Activated B cell treated with CpG ODN at 0.5 μM for 24 hours (primary cell): ENCODE measurements at regions not wholly inside any gene's neighbourhood (a gene's known extent, or its start where the extent isn't known, plus 50 kb on each side); places are given as distances from the start of the nearest gene placed in this dataset.

Source experiments
- ATAC-seq: fragments of 200-7000 bp; cut with Tn5 transposase; one replicate; pipeline ENCODE4 v1.10.0; 2021; ENCODE audit warnings: low read depth, mild to moderate bottlenecking, moderate library complexity
- CTCF ChIA-PET: fragments of 350-600 bp; sonication (Branson Sonifier 250); formaldehyde crosslinking; loops from one replicate; lab custom pipeline; 2021; ENCODE audit warnings: antibody characterized with exemption; lab: Charles Lee
- POLR2A ChIA-PET: fragments of 350-600 bp; sonication (Branson Sonifier 250); formaldehyde crosslinking; loops from one replicate; lab custom pipeline; 2021; ENCODE audit warnings: antibody characterized with exemption; lab: Charles Lee
- DNase-seq: peaks from one replicate; pipeline ENCODE4 v3.0.0; 2022
- H3K27ac Mint-ChIP-seq: one replicate; pipeline ENCODE4 v1.8.0; 2020; ENCODE audit warnings: mixed read lengths
- H3K27me3 Mint-ChIP-seq: one replicate; pipeline ENCODE4 v1.8.0; 2021; ENCODE audit warnings: mixed read lengths
- H3K36me3 Mint-ChIP-seq: one replicate; pipeline ENCODE4 v1.8.0; 2021; ENCODE audit warnings: low read depth, mixed read lengths
- H3K4me1 Mint-ChIP-seq: one replicate; pipeline ENCODE4 v1.8.0; 2021; ENCODE audit warnings: mixed read lengths
- H3K4me3 Mint-ChIP-seq: one replicate; pipeline ENCODE4 v1.8.0; 2020; ENCODE audit warnings: mild to moderate bottlenecking, mixed read lengths
- H3K9me3 Mint-ChIP-seq: one replicate; pipeline ENCODE4 v1.8.0; 2020; ENCODE audit warnings: mixed read lengths
- CTCF ChIP-seq: fragments of 200-600 bp; IDR thresholded peaks from one replicate; pipeline ENCODE4 v1.8.0; 2022; ENCODE audit warnings: antibody characterized with exemption, mild to moderate bottlenecking
- intact Hi-C: fragments of 100-400 bp; cut with micrococcal nuclease; formaldehyde crosslinking; loops from one replicate; pipeline ENCODE4 v1.15.1; 2024

DNA sequence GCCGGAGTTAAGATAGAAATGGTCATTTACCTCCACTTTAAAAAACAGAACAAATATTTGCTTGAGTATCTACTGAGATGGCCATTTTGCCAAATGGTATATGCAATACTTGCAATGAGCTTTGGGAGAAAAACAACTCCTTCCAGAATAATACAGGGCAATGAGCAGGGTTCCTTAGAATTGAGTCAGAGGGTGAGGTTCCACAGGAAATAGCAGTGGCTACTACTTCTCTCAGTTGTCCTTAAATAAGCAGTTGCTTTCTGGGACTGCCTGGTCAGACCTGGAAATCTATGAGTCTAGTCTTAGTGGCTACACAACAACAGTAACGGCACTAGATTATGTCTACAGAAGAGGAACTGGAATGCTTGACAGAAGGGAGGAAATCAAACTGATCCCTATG is 80.9 kb upstream of the CCDC85A start:
- Mint-ChIP-seq H3K27me3 (no peaks in the 10 kb centered on the region), H3K27ac (no peak overlapping the region), H3K4me3 (no peak overlapping the region), H3K9me3 (no peaks in the 10 kb centered on the region), H3K4me1 (no peaks in the 10 kb centered on the region), H3K36me3 (no peaks in the 10 kb centered on the region)
- ATAC-seq = no peak
- ChIA-PET CTCF (no interaction called here), POLR2A (no interaction called here)
- intact Hi-C loops = no loop called here
- no peak for TF ChIP-seq CTCF
- DNase-seq = no peak

- POLR2A ChIA-PET = no interaction called here
- H3K4me3 Mint-ChIP-seq = no peak overlapping the region
- H3K9me3 Mint-ChIP-seq = no peaks in the 10 kb centered on the region
- no peak overlapping the region for H3K27ac Mint-ChIP-seq
- intact Hi-C loops = no loop called here
- H3K27me3 Mint-ChIP-seq = no peaks in the 10 kb centered on the region
- no peaks in the 10 kb centered on the region for H3K4me1 Mint-ChIP-seq
- CTCF ChIA-PET = no interaction called here
- no peak for ATAC-seq
- no peak for TF ChIP-seq CTCF
- no peak for DNase-seq
- H3K36me3 Mint-ChIP-seq = no peaks in the 10 kb centered on the region
Measured at GRCh38 chr2:56104962-56105361, 78.8 kb upstream of the CCDC85A start.

DNA sequence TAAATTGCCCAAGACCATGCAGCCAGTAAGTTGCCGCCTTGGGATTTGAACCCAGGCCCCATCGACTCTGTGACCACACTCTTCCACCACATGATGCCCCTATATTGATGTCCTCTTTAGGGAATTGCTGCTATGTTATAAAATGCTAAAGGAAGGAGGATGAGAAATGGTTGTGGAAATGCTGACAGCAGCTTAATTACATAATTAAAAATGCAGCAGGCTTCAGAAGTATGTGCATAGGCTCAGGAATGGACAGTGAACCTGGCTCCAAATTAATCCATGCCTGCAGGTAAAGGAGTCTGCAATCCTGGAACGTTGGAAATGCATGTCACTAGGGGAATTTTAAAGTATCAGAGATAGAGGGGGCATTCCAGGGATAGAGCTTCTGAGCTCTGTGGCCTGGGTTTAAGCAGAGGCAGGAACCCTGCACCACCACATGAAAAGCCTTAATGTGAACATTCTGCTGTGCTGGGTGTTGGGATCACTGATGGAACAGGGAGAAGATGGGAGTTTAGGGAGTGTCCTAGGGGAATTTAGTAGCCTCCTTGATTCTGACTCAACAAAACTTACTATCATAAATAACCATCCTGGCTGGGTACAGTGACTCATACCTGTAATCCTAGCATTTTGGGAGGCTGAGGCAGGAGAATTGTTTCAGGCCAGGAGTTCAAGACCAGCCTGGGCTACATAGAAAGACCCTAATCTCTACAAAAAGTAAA is 76.1 kb upstream of the CCDC85A start:
- ChIA-PET CTCF (interaction anchor here (0.6 kb wide), 1 partner anchor 21 kb away, joined by 3 read pairs; no protein-coding TSS in a partner anchor), POLR2A (no interaction called here)
- intact Hi-C loops = no loop called here
- no peak for DNase-seq
- Mint-ChIP-seq H3K4me1 (no peaks in the 10 kb centered on the region), H3K9me3 (no peaks in the 10 kb centered on the region), H3K36me3 (no peaks in the 10 kb centered on the region), H3K4me3 (no peak overlapping the region), H3K27me3 (peaks cover 2% of the 10 kb centered on the region), H3K27ac (no peak overlapping the region)
- no peak for TF ChIP-seq CTCF
- ATAC-seq = no peak

- Mint-ChIP-seq H3K4me1 (no peaks in the 10 kb centered on the region), H3K27me3 (peaks cover 2% of the 10 kb centered on the region), H3K9me3 (no peaks in the 10 kb centered on the region), H3K36me3 (no peaks in the 10 kb centered on the region), H3K4me3 (no peak overlapping the region), H3K27ac (no peak overlapping the region)
- POLR2A ChIA-PET = no interaction called here
- intact Hi-C loops = no loop called here
- TF ChIP-seq CTCF = no peak
- no peak for ATAC-seq
- CTCF ChIA-PET = interaction anchor here (1.0 kb wide), 1 partner anchor 14 kb away, joined by 3 read pairs; no protein-coding TSS in a partner anchor
- DNase-seq = no peak
Measured at GRCh38 chr2:56108806-56109205, 75.0 kb upstream of the CCDC85A start.

DNA sequence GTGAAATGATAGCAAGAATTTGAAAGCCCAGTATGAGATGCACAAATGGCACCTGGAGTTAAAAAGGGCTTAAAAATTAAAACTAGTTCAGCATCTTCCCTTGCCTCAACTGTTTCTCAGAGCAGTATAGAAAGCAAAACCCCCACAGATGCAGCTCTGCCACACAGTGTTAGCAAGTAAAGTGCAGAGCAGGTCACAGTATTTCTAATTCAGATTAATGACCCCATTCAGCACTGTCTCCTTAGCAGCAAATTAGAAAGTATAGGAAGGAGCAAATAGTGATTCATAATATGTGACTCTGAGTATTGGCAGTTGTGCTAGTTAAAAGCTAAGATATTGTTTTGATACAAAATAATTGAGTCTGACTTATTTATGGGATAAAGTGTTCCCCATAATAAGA is 73.8 kb upstream of the CCDC85A start:
- Mint-ChIP-seq H3K27me3 (peaks cover 2% of the 10 kb centered on the region), H3K27ac (no peak overlapping the region), H3K4me3 (no peak overlapping the region), H3K36me3 (no peaks in the 10 kb centered on the region), H3K9me3 (no peaks in the 10 kb centered on the region), H3K4me1 (no peaks in the 10 kb centered on the region)
- intact Hi-C loops = no loop called here
- ATAC-seq = no peak
- ChIA-PET CTCF (no interaction called here), POLR2A (no interaction called here)
- no peak for TF ChIP-seq CTCF
- no peak for DNase-seq
